Neural cell (in vitro differentiated cells): ENCODE measurements at regions not wholly inside any gene's neighbourhood (a gene's known extent, or its start where the extent isn't known, plus 50 kb on each side); places are given as distances from the start of the nearest gene placed in this dataset.

Experiments
- EP300 ChIP-seq: fragments of 450-650 bp; conservative IDR thresholded peaks from 2 replicates; pipeline ENCODE4 v1.6.1; 2014; ENCODE audit warnings: antibody characterized with exemption, mild to moderate bottlenecking, moderate library complexity; ENCODE audit not compliant: poor library complexity, severe bottlenecking
- EZH2 ChIP-seq: fragments of 200-600, 300-800 bp; shearing (Covaris generic), sonication (generic); IDR thresholded peaks from 2 replicates; pipeline ENCODE4 v1.6.1; 2014; ENCODE audit warnings: antibody characterized with exemption, low read length, borderline replicate concordance, mild to moderate bottlenecking; ENCODE audit not compliant: insufficient read depth, poor library complexity, severe bottlenecking
- MXI1 ChIP-seq: fragments of 450-650 bp; conservative IDR thresholded peaks from 2 replicates; pipeline ENCODE4 v1.6.1; 2014; ENCODE audit warnings: antibody characterized with exemption, mild to moderate bottlenecking; ENCODE audit not compliant: poor library complexity, severe bottlenecking
- POLR2AphosphoS5 ChIP-seq: IDR thresholded peaks from 2 replicates; pipeline ENCODE4 v1.6.1; 2012
- RAD21 ChIP-seq: fragments of 450-650 bp; conservative IDR thresholded peaks from 2 replicates; pipeline ENCODE4 v1.6.1; 2014; ENCODE audit warnings: antibody characterized with exemption, mild to moderate bottlenecking, moderate library complexity
- SMC3 ChIP-seq: fragments of 450-650 bp; conservative IDR thresholded peaks from 2 replicates; pipeline ENCODE4 v1.6.1; 2014; ENCODE audit warnings: antibody characterized with exemption, mild to moderate bottlenecking, moderate library complexity; ENCODE audit not compliant: poor library complexity
- TAF1 ChIP-seq: IDR thresholded peaks from 2 replicates; pipeline ENCODE4 v1.6.1; 2012; ENCODE audit warnings: low read depth
- TF ChIP-seq, protein P1 (sequence below): fragments of 450-650 bp; IDR thresholded peaks from 2 replicates; pipeline ENCODE4 v1.5.1; 2014; ENCODE audit warnings: antibody characterized with exemption, mild to moderate bottlenecking, moderate library complexity; ENCODE audit not compliant: poor library complexity, severe bottlenecking
- TF ChIP-seq, protein P2 (sequence below): IDR thresholded peaks from 2 replicates; pipeline ENCODE4 v1.6.1; 2012; ENCODE audit warnings: borderline replicate concordance

DNA sequence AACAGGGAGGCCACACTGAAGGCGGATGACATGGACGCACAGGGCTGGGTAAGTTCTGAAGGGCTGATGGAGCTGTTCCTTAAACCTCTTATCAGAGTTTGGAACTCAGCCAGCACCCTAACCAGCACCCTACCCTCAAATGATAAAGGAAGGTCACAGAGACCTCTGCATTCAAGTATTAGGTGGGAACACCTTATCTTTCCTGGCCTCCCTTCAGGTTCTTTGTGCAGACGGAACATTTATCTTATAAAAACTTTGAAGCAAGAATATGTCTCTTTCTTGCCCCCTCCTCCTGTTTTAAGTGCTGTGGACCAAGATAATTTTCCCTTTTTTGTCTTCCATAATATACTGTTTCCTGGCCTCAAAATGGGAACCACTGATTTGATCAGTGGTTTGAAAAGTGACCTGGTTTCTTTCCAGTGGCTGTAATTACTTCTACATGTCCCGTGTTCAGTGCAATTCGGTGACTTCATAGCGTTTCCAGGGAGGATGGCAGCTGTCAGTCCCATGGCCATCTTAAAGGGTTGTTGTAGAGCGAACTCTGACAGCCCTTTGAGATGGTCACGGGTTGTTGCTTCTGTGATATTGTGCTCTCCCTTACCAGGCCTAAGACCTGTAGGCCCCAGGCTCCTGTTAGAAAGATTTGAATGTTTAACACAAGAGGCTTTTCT lies 213.2 kb upstream of the MYLIP start:
- TF ChIP-seq, protein P1, sequence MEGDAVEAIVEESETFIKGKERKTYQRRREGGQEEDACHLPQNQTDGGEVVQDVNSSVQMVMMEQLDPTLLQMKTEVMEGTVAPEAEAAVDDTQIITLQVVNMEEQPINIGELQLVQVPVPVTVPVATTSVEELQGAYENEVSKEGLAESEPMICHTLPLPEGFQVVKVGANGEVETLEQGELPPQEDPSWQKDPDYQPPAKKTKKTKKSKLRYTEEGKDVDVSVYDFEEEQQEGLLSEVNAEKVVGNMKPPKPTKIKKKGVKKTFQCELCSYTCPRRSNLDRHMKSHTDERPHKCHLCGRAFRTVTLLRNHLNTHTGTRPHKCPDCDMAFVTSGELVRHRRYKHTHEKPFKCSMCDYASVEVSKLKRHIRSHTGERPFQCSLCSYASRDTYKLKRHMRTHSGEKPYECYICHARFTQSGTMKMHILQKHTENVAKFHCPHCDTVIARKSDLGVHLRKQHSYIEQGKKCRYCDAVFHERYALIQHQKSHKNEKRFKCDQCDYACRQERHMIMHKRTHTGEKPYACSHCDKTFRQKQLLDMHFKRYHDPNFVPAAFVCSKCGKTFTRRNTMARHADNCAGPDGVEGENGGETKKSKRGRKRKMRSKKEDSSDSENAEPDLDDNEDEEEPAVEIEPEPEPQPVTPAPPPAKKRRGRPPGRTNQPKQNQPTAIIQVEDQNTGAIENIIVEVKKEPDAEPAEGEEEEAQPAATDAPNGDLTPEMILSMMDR = no peak
- no peak for TF ChIP-seq MXI1
- no peak for TF ChIP-seq EZH2
- no peak for TF ChIP-seq RAD21
- no peak for TF ChIP-seq POLR2AphosphoS5
- TF ChIP-seq, protein P2, sequence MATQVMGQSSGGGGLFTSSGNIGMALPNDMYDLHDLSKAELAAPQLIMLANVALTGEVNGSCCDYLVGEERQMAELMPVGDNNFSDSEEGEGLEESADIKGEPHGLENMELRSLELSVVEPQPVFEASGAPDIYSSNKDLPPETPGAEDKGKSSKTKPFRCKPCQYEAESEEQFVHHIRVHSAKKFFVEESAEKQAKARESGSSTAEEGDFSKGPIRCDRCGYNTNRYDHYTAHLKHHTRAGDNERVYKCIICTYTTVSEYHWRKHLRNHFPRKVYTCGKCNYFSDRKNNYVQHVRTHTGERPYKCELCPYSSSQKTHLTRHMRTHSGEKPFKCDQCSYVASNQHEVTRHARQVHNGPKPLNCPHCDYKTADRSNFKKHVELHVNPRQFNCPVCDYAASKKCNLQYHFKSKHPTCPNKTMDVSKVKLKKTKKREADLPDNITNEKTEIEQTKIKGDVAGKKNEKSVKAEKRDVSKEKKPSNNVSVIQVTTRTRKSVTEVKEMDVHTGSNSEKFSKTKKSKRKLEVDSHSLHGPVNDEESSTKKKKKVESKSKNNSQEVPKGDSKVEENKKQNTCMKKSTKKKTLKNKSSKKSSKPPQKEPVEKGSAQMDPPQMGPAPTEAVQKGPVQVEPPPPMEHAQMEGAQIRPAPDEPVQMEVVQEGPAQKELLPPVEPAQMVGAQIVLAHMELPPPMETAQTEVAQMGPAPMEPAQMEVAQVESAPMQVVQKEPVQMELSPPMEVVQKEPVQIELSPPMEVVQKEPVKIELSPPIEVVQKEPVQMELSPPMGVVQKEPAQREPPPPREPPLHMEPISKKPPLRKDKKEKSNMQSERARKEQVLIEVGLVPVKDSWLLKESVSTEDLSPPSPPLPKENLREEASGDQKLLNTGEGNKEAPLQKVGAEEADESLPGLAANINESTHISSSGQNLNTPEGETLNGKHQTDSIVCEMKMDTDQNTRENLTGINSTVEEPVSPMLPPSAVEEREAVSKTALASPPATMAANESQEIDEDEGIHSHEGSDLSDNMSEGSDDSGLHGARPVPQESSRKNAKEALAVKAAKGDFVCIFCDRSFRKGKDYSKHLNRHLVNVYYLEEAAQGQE = no peak
- TF ChIP-seq EP300 = no peak
- no peak for TF ChIP-seq TAF1
- TF ChIP-seq SMC3 = no peak
